Ovary (tissue), 7 donors: ENCODE measurements at regions not wholly inside any gene's neighbourhood (a gene's known extent, or its start where the extent isn't known, plus 50 kb on each side); places are given as distances from the start of the nearest gene placed in this dataset.

ENCODE experiments used
- DNase-seq, 5 donors: peaks; one replicate each; pipeline ENCODE4 v3.0.0-alpha.2; 2019 to 2020
- H3K27ac ChIP-seq, 2 donors: fragments of 200-600 bp; one replicate each; pipeline versions ENCODE4 v1.5.1 to v1.8.0; 2019 to 2022
- H3K27me3 ChIP-seq: fragments of 200-600 bp; one replicate; pipeline ENCODE4 v1.8.0; 2022
- H3K36me3 ChIP-seq: fragments of 200-600 bp; sonication (generic); one replicate; pipeline ENCODE4 v1.5.1; 2019
- H3K4me1 ChIP-seq: one replicate; pipeline ENCODE4 v1.8.1; 2013; ENCODE audit warnings: mild to moderate bottlenecking, moderate library complexity; ENCODE audit not compliant: insufficient read depth
- H3K4me3 ChIP-seq: fragments of 200-600 bp; sonication (generic); one replicate; pipeline ENCODE4 v1.5.1; 2017
- H3K9me3 ChIP-seq, 2 donors: fragments of 200-600 bp in 1 of 2; sonication (generic) in 1 of 2; one replicate each; pipeline versions ENCODE4 v1.5.1 to v1.8.1; 2013 to 2019; ENCODE audit warnings: mild to moderate bottlenecking in 1 of 2, moderate library complexity in 1 of 2
- EP300 ChIP-seq: sonication (generic); formaldehyde crosslinking; IDR thresholded peaks from one replicate; pipeline ENCODE4 v1.6.1; 2017; ENCODE audit warnings: antibody characterized with exemption
- POLR2A ChIP-seq: fragments of 450-650 bp; IDR thresholded peaks from one replicate; pipeline ENCODE4 v1.6.1; 2017; ENCODE audit warnings: antibody characterized with exemption, mild to moderate bottlenecking, moderate library complexity
- WGBS, 3 donors: extraction: QIAGEN DNeasy Blood & Tissue Kit in 1 of 3; methylation state at CpG; one replicate each; pipeline versions ENCODE4 v1.1.5 to v1.1.7; 2013 to 2017; 5-methylcytosine and 5-hydroxymethylcytosine counted together
- intact Hi-C, 4 donors: fragments of 100-400 bp; cut with DNase I; formaldehyde crosslinking; loops; one replicate each; pipeline versions ENCODE4 v1.11.0 to v1.15.1; 2022 to 2023
- TF ChIP-seq, protein P1 (sequence below), 3 donors: fragments of 450-650 bp in 2 of 3; fragments of 200-600 bp in 1 of 3; IDR thresholded peaks; one replicate each; pipeline versions ENCODE4 v1.5.1 to v1.8.0; 2016 to 2022; ENCODE audit warnings: antibody characterized with exemption in 3 of 3, mild to moderate bottlenecking in 1 of 3
- donor health status: DM: no; HTN: no; CAD: no; lungs with moderate emphysema.
- donor health status: DM: no; HTN: no; CAD: no.
- donor health status: Bipolar disorder and iron deficiency.
- donor health status: DM: no; HTN: no; CAD: no.
- donor health status: DM: yes; HTN: yes; CAD: no.

DNA sequence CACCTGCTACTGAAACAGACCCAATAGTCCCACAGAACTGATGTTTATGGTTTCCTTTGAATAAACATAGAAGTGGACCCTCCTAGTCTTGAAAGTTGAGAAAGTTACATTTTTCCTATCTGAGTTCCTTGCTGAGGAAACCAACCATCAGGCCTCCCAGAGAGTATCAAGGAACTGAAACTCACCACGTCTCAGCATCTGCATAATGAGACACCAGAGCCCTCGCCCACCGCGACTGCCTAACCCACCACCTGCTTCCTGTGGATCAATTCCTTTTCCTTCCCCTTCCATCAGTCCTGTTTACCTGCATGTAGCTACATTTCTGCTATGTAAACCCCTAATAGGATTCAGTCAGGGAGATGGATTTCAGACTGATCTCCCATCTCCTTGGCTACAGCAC, 443.2 kb upstream of the TMEM132C start:
- 77 to 90% (median 88%) methylated on average over 4 of the region's 4 CpGs for WGBS, 3 donors
- no peak overlapping the region for H3K27ac ChIP-seq
- TF ChIP-seq POLR2A (no peak), EP300 (no peak)
- TF ChIP-seq, protein P1, sequence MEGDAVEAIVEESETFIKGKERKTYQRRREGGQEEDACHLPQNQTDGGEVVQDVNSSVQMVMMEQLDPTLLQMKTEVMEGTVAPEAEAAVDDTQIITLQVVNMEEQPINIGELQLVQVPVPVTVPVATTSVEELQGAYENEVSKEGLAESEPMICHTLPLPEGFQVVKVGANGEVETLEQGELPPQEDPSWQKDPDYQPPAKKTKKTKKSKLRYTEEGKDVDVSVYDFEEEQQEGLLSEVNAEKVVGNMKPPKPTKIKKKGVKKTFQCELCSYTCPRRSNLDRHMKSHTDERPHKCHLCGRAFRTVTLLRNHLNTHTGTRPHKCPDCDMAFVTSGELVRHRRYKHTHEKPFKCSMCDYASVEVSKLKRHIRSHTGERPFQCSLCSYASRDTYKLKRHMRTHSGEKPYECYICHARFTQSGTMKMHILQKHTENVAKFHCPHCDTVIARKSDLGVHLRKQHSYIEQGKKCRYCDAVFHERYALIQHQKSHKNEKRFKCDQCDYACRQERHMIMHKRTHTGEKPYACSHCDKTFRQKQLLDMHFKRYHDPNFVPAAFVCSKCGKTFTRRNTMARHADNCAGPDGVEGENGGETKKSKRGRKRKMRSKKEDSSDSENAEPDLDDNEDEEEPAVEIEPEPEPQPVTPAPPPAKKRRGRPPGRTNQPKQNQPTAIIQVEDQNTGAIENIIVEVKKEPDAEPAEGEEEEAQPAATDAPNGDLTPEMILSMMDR (IDR thresholded peaks at IDR 0.05) = no peak
- H3K27me3 ChIP-seq = no peaks in the 10 kb centered on the region
- no peaks in the 10 kb centered on the region for H3K9me3 ChIP-seq
- H3K4me3 ChIP-seq = no peak overlapping the region
- no peak for DNase-seq
- no peaks in the 10 kb centered on the region for H3K36me3 ChIP-seq
- H3K4me1 ChIP-seq = no peaks in the 10 kb centered on the region
- intact Hi-C loops = no loop called here

GRCh38 chr12:127829281-127830064, 437.5 kb upstream of the TMEM132C start:
- Histone ChIP-seq H3K27me3 (no peaks in the 10 kb centered on the region), H3K4me3 (no peak overlapping the region), H3K9me3 (no peaks in the 10 kb centered on the region), H3K4me1 (no peaks in the 10 kb centered on the region), H3K36me3 (no peaks in the 10 kb centered on the region), H3K27ac (no peak overlapping the region)
- intact Hi-C loops = no loop called here
- TF ChIP-seq POLR2A (no peak), EP300 (no peak)
- TF ChIP-seq, protein P1 (IDR thresholded peaks at IDR 0.05) = no peak
- 42 to 50% (median 50%) methylated on average over 5 of the region's 5 CpGs for WGBS, 3 donors
- no peak for DNase-seq

DNA sequence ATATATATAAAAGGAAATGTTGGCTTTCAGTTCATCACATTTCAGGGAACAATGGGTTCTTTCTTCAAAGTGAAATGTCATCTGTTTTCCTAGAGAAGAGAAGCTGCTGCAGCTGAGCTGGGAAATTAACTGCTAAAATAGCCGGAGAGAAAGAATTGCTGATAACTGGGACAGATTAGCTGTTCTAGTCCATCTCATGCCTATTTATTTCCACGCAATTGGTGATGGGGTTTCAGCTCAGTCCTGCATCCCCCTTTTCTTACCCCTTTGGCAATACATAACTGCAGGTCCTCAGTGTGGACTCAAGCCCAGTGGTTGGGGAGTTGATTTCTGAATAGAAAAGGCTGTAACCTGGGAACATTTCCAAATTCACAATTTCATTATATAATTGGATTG, 436.9 kb upstream of the TMEM132C start:
- no peak overlapping the region for H3K4me3 ChIP-seq
- no peak for DNase-seq
- intact Hi-C loops = no loop called here
- TF ChIP-seq POLR2A = no peak
- no peak for TF ChIP-seq EP300
- TF ChIP-seq, protein P1 (IDR thresholded peaks at IDR 0.05) = no peak
- no peaks in the 10 kb centered on the region for H3K4me1 ChIP-seq
- H3K27ac ChIP-seq = no peak overlapping the region
- H3K9me3 ChIP-seq = no peaks in the 10 kb centered on the region
- 8 to 12% (median 8%) methylated on average over 2 of the region's 2 CpGs for WGBS, 3 donors
- no peaks in the 10 kb centered on the region for H3K36me3 ChIP-seq
- no peaks in the 10 kb centered on the region for H3K27me3 ChIP-seq

- intact Hi-C loops = no loop called here
- TF ChIP-seq POLR2A (no peak), EP300 (no peak)
- TF ChIP-seq, protein P1 (IDR thresholded peaks at IDR 0.05) = no peak
- no peaks in the 10 kb centered on the region for H3K4me1 ChIP-seq
- H3K4me3 ChIP-seq = no peak overlapping the region
- no peaks in the 10 kb centered on the region for H3K9me3 ChIP-seq
- DNase-seq = no peak
- no peaks in the 10 kb centered on the region for H3K27me3 ChIP-seq
- no peaks in the 10 kb centered on the region for H3K36me3 ChIP-seq
- no peak overlapping the region for H3K27ac ChIP-seq
- WGBS, 3 donors = 91 to 94% (median 92%) methylated on average over 3 of the region's 3 CpGs
Measured at GRCh38 chr12:127830730-127831129, 436.2 kb upstream of the TMEM132C start.
